Esophagus squamous epithelium (tissue), 5 donors: ENCODE measurements at regions not wholly inside any gene's neighbourhood (a gene's known extent, or its start where the extent isn't known, plus 50 kb on each side); places are given as distances from the start of the nearest gene placed in this dataset.
"Not testable (repeated sequence)": the region's sequence is repeated elsewhere in the genome, so short reads cannot be mapped to it uniquely, and the experiment has no call there.

ENCODE experiments used
- DNase-seq: peaks from one replicate; lab custom pipeline; 2025; lab: John Stamatoyannopoulos, UW
- H3K27ac ChIP-seq, 4 donors: fragments of 200-600 bp; sonication (generic); one replicate each; pipeline ENCODE4 v1.5.1; 2016 to 2019; ENCODE audit warnings: mild to moderate bottlenecking in 1 of 4
- H3K27me3 ChIP-seq, 4 donors: fragments of 200-600 bp; sonication (generic); 1 replicate in 3 of 4; 2 replicates in 1 of 4; pipeline versions ENCODE4 v1.5.1 to v1.6.0; 2017 to 2021; ENCODE audit warnings: antibody characterized with exemption in 1 of 4
- H3K36me3 ChIP-seq, 3 donors: fragments of 200-600 bp; sonication (generic); one replicate each; pipeline ENCODE4 v1.5.1; 2016 to 2019
- H3K4me1 ChIP-seq, 3 donors: fragments of 200-600 bp; sonication (generic); one replicate each; pipeline ENCODE4 v1.5.1; 2017 to 2019
- H3K4me3 ChIP-seq, 4 donors: fragments of 200-600 bp; sonication (generic); 1 replicate in 3 of 4; 2 replicates in 1 of 4; pipeline ENCODE4 v1.5.1; 2016 to 2019; ENCODE audit warnings: mild to moderate bottlenecking in 2 of 4, moderate library complexity in 1 of 4
- H3K9me3 ChIP-seq, 3 donors: fragments of 200-600 bp; sonication (generic); one replicate each; pipeline ENCODE4 v1.5.1; 2016 to 2019
- POLR2A ChIP-seq, 4 donors: fragments of 450-650 bp; IDR thresholded peaks; one replicate each; pipeline ENCODE4 v1.6.1; 2017; ENCODE audit warnings: antibody characterized with exemption in 4 of 4, mild to moderate bottlenecking in 4 of 4, moderate library complexity in 3 of 4
- WGBS, 2 donors: methylation state at CpG; one replicate each; pipeline ENCODE4 v1.1.5; 2018; 5-methylcytosine and 5-hydroxymethylcytosine counted together
- intact Hi-C: fragments of 100-400 bp; cut with DNase I; formaldehyde crosslinking; loops from one replicate; pipeline ENCODE4 v1.15.0; 2022
- TF ChIP-seq, protein P1 (sequence below), 6 experiments: fragments of 450-650 bp in 4 of 6; fragments of 200-600 bp in 2 of 6; sonication (generic) in 2 of 6; IDR thresholded peaks; one replicate each; pipeline ENCODE4 v1.5.1; 2016 to 2019; ENCODE audit warnings: antibody characterized with exemption in 6 of 6, mild to moderate bottlenecking in 4 of 6, moderate library complexity in 4 of 6
- donor health status: DM: yes; HTN: yes; CAD: no.

DNA sequence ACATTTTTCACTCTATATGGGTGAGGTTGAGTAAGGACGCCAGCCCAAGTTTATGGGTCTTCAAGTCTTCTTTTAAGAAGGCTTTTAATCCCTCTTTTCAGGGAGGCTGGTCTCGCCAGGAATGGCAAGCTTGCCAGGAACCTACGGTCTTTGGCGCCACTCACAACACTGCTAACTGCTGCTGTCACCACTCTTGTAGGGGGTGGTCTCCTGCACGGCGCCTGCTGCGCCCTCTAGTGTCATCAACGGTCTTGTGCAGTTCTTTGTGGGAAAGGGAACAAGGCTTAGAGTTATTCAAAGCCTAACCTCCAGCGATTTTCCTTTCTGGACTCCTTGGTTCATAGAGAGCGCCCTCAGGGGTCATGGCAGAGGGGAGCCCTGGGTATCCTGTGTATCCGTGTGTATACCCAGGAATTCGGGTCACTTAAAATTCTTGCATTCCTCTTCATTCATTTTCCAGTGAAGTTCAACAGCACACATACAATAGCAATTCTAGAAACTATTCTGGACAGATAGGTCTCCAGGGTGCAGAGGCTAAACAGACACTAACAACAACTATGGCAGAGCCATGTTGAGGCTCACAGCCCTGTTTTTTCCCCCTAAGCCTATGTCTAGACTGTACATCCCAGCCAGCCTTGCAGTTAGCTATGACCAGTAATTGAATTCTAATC, 392.8 kb upstream of the CAMK1G start:
- H3K27me3 ChIP-seq, result no peaks in the 10 kb centered on the region
- peaks cover 0 to 13% (median 6%) of the 10 kb centered on the region in 3 donors for H3K9me3 ChIP-seq
- no peaks in the 10 kb centered on the region for H3K4me1 ChIP-seq
- no peak for DNase-seq
- no peak overlapping the region for H3K27ac ChIP-seq
- H3K4me3 ChIP-seq, result no peak overlapping the region
- intact Hi-C loops, result loop anchor here (10.0 kb wide), 1 partner anchor 536 kb away; no protein-coding TSS in a partner anchor
- TF ChIP-seq, protein P1, sequence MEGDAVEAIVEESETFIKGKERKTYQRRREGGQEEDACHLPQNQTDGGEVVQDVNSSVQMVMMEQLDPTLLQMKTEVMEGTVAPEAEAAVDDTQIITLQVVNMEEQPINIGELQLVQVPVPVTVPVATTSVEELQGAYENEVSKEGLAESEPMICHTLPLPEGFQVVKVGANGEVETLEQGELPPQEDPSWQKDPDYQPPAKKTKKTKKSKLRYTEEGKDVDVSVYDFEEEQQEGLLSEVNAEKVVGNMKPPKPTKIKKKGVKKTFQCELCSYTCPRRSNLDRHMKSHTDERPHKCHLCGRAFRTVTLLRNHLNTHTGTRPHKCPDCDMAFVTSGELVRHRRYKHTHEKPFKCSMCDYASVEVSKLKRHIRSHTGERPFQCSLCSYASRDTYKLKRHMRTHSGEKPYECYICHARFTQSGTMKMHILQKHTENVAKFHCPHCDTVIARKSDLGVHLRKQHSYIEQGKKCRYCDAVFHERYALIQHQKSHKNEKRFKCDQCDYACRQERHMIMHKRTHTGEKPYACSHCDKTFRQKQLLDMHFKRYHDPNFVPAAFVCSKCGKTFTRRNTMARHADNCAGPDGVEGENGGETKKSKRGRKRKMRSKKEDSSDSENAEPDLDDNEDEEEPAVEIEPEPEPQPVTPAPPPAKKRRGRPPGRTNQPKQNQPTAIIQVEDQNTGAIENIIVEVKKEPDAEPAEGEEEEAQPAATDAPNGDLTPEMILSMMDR (IDR thresholded peaks at IDR 0.05), result peak in 5 of 6 experiments; percentile 46 to 74 (median 55)
- TF ChIP-seq POLR2A (IDR thresholded peaks at IDR 0.05), result no peak
- no peaks in the 10 kb centered on the region for H3K36me3 ChIP-seq
- 13 to 18% methylated on average over 10 to 11 of the region's 12 CpGs for WGBS, 2 donors

DNA sequence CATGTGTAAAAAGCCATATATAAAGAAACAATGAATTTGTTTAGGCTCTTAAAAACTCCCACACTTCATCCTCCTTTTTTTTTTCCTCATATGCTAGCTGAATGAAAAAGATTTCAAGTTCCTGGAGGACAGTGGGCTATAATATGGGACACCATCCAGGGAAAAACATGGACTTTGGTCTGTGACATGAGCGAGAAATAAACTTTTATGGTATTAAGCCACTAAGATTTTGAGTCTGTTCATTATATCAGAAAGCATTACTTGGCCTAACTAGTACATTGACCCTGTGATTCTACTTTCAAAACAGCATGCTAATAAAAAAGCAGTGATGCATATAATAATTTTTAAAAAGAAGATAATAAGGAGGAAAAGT, 392.3 kb upstream of the CAMK1G start:
- H3K36me3 ChIP-seq, result no peaks in the 10 kb centered on the region
- H3K27me3 ChIP-seq, result no peaks in the 10 kb centered on the region
- intact Hi-C loops, result loop anchor here (10.0 kb wide), 1 partner anchor 536 kb away; no protein-coding TSS in a partner anchor
- no peak for DNase-seq
- H3K9me3 ChIP-seq, result peaks cover 4 to 18% (median 12%) of the 10 kb centered on the region in 3 donors
- no peak overlapping the region for H3K27ac ChIP-seq
- H3K4me3 ChIP-seq, result no peak overlapping the region
- no peak for TF ChIP-seq POLR2A (IDR thresholded peaks at IDR 0.05)
- TF ChIP-seq, protein P1 (IDR thresholded peaks at IDR 0.05), result no peak
- WGBS, 2 donors, result 72 to 80% methylated on average over 1 of the region's 1 CpG
- H3K4me1 ChIP-seq, result no peaks in the 10 kb centered on the region

DNA sequence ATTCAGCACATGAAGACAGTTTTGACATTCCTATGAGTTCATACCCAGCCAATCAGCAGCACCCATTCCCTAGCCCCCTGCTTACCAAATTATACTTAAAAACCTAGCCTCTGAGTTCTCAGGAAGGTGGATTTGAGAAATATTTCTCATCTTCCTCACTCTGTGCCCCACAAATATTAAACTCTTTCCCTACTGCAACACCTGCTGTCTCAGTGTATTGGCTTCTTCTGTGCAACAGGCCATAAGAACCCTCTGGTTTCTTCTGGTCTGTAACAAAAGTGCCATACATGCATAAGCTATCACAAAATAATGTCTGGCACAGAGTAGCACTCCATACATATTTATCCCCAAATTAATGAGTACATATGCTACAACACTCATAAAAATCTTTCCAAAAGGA, 387.4 kb upstream of the CAMK1G start:
- no peaks in the 10 kb centered on the region for H3K36me3 ChIP-seq
- DNase-seq, result no peak
- H3K4me1 ChIP-seq, result no peaks in the 10 kb centered on the region
- no peaks in the 10 kb centered on the region for H3K27me3 ChIP-seq
- peaks cover 5 to 26% (median 17%) of the 10 kb centered on the region in 3 donors for H3K9me3 ChIP-seq
- intact Hi-C loops, result loop anchor here (10.0 kb wide), 1 partner anchor 541 kb away; no protein-coding TSS in a partner anchor
- no peak overlapping the region for H3K27ac ChIP-seq
- H3K4me3 ChIP-seq, result no peak overlapping the region
- no peak for TF ChIP-seq POLR2A (IDR thresholded peaks at IDR 0.05)
- TF ChIP-seq, protein P1 (IDR thresholded peaks at IDR 0.05), result no peak

DNA sequence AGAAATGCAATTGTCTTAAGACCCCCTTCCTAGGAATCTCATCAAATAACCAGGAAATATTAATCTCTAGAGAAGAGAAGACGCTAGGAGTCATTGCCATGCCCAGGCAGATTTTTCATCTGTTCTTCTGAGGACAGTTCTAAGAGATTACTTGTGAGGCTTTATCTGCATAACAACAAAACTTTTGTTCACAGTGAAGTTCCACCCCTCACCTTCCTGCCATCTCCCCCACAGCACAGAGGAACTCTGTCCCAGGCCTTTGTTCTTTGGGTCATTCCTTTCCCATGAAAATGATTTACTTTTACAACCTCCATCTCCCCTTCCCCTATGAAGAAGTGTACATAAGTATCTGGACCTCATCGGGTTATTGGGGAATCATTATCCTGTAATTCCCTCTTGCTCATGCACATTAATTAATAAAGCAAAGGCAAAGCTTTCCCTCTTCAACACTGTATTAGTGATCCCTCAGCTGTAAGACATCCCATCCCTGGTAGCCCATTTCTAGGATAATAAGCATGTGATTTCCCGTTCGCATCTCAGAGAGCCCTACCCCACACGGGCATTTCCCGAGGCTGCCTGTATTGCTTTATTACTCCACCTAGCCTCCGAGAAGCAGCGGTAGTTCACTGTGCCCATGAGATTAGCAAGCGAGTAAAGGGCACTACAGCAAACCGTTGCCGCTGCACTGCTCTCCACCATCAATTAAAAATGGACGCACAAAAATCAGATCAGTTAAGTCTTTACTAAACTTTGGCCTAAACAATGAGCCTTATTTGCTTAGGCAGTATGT, 384.4 kb upstream of the CAMK1G start:
- WGBS, 2 donors, result 64 to 86% methylated on average over 8 to 10 of the region's 12 CpGs
- TF ChIP-seq, protein P1 (IDR thresholded peaks at IDR 0.05), result no peak
- no peak for TF ChIP-seq POLR2A (IDR thresholded peaks at IDR 0.05)
- peaks cover 5 to 26% (median 17%) of the 10 kb centered on the region in 3 donors for H3K9me3 ChIP-seq
- no peaks in the 10 kb centered on the region for H3K4me1 ChIP-seq
- H3K36me3 ChIP-seq, result no peaks in the 10 kb centered on the region
- peaks cover 0 to 7% (median 0%) of the 10 kb centered on the region in 4 donors for H3K27me3 ChIP-seq
- no peak overlapping the region for H3K27ac ChIP-seq
- DNase-seq, result no peak
- intact Hi-C loops, result loop anchor here (10.0 kb wide), 1 partner anchor 544 kb away; no protein-coding TSS in a partner anchor
- H3K4me3 ChIP-seq, result no peak overlapping the region

DNA sequence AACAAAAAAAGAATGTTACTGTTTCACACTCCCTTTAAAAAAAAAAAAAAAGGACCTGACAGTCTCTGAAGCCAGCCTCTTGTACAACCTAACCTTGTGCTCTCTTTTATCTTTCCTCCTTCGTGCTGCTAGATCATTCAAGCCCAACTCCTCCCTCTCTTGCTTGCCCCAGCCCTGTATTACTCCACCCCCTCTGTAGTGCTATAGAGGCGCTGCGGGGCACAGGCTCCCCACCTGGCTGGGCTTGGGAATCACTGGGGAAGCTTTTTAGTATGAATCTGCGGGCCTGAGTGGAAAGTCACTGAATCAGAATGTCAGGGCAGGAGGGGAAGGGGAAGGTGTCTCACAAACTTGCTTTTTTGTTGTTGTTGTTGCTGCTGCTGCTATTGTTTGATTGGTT, 383.7 kb upstream of the CAMK1G start:
- Histone ChIP-seq H3K36me3 (no peaks in the 10 kb centered on the region), H3K4me1 (no peaks in the 10 kb centered on the region), H3K9me3 (peaks cover 5 to 23% (median 17%) of the 10 kb centered on the region in 3 donors), H3K27me3 (peaks cover 0 to 7% (median 0%) of the 10 kb centered on the region in 4 donors), H3K27ac (no peak overlapping the region), H3K4me3 (no peak overlapping the region)
- TF ChIP-seq, protein P1 (IDR thresholded peaks at IDR 0.05), result no peak
- TF ChIP-seq POLR2A (IDR thresholded peaks at IDR 0.05), result no peak
- no peak for DNase-seq
- 23 to 46% methylated on average over 3 to 4 of the region's 4 CpGs for WGBS, 2 donors
- intact Hi-C loops, result loop anchor here (10.0 kb wide), 1 partner anchor 545 kb away; no protein-coding TSS in a partner anchor

DNA sequence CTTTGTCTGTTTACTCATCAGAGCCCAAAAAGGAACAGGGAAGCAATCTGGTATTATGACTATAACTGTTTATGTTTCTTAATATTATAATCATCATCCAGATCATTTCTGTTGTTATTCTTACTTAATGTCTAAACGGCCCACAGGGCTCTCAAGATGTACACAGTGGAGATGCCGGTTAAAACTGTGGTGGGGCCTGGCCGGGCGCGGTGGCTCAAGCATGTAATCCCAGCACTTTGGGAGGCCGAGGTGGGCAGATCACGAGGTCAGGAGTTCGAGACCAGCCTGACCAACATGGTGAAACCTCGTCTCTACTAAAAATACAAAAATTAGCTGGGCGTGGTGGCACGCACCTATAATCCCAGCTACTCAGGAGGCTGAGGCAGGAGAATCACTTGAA, 381.2 kb upstream of the CAMK1G start:
- H3K4me1 ChIP-seq, DNase-seq, H3K27ac ChIP-seq, H3K36me3 ChIP-seq, H3K9me3 ChIP-seq, H3K4me3 ChIP-seq, intact Hi-C loops: not testable (repeated sequence)
- WGBS, 2 donors, result 78% methylated on average over 10 of the region's 11 CpGs; no CpG with 5 or more reads in 1 of the 2 donors
- H3K27me3 ChIP-seq, result peaks cover 0 to 14% (median 0%) of the 10 kb centered on the region in 4 donors
